ENCODE measurements at regions not wholly inside any gene's neighbourhood (a gene's known extent, or its start where the extent isn't known, plus 50 kb on each side); places are given as distances from the start of the nearest gene placed in this dataset.

- TF ChIP-seq CTCF (IDR thresholded peaks at IDR 0.05) (no peak), POLR2AphosphoS5 (IDR thresholded peaks at IDR 0.05) (no peak), POLR2A (IDR thresholded peaks at IDR 0.05) (no peak)
Measured at GRCh38 chr5:120043431-120043830, 414.1 kb downstream of the FAM170A start.
